DMS 273 (cell line): ENCODE measurements at regions not wholly inside any gene's neighbourhood (a gene's known extent, or its start where the extent isn't known, plus 50 kb on each side); places are given as distances from the start of the nearest gene placed in this dataset.
A peak's percentile ranks its signal among the peaks of the same experiment; 100 is the strongest.
"Not testable (repeated sequence)": the region's sequence is repeated elsewhere in the genome, so short reads cannot be mapped to it uniquely, and the experiment has no call there.

Experiments
- DNase-seq: peaks from one replicate; lab custom pipeline; 2025; ENCODE audit not compliant: unreplicated experiment; lab: John Stamatoyannopoulos, UW

DNA sequence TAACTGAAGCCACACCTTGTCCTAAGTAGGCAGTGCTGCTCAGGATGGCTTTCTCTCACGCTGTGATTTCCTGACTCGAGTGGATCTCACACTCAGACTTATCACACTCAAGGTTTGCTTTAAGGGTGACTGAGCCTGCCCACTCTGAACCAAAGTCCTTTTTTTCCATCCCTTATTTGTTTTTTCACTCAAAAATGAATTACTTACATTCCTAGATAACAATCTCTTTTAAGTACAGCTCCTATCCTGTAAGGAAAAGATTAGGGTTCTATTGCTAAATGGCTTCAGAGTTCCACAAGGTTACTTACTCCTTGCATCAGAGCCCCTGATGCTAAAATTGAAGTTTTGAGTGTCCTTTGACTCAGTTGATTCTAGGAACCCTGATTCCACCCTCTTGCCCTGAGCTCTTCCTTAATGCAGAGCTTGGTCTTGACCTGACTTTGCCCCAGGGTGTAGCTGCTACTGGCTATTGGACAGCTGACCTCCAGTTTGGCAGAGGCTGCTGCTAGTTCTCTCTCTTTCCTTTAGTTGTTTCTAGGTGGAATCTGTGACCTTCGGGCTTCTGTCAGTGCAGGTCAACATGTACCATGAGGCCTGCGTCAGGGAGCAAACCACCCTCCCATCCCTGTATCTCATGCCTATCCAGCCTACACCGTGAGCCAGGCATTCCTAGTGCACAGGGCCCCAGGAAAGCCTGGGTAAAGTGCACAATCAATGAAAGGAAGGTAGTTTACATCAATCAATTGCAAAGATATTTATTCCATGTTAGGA lies 80.1 kb upstream of the CD55 start:
- no peak for DNase-seq

DNA sequence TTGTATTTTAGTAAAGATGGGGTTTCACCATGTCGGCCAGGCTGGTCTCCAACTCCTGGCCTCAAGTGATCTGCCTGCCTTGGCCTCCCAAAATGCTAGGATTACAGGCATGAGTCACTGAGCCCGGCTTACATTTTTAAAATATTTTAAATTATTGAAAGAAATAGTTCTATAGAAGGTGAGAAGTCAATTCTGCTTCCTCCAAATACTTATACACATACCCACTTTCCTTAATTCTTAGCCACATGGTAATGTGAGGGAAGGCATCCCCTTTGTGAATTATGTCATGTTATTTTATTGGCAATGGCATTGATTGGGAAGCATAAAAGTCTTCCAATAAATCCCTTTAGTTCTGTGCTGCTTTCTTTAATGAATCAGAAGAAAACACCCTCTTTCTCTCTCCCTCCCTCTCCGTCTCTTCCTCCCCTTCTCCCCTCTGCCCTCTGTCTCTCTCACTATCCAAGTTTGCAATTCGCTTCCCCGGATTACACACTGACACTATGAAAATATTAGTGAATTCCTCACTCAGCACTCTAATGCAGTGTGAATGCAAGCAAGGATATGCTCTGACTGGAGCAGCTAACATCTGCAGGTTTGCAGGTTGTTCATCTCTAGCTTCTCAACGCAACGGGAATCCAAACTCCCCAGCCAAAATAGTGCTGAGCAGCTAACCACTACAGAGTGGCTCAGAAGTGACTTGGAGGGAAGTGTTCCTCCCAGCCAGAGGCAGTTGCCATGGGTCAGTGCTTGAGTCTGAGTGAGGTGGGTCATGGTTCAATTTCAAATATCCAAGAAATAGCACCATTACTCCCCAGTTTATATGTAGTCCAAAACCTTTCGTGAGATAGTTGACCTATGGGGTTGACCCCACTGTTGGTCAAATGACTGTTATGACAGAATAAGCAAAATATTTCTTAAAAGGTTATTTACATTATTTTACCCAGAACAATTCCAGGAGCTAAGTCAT lies 77.8 kb upstream of the CD55 start:
- DNase-seq: no peak

DNA sequence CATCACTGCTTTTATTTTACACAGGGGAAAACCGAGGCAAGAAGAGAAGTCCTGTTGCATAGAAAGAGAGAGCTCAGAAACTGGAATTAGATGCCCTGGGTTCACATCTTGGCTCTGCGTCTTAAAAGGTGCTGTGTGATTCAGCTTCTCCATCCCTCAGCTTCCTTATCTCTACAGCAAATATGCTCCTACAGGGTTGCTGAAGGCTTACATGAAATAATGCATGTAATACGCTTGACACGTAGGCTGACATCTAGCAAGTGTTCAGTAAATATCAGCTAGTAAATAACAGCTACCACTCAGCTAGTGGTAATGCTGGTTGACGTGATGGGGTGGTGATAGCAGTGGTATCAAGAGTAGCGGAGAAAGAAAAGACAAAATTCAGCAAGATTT lies 77.1 kb upstream of the CD55 start:
- DNase-seq: no peak

DNA sequence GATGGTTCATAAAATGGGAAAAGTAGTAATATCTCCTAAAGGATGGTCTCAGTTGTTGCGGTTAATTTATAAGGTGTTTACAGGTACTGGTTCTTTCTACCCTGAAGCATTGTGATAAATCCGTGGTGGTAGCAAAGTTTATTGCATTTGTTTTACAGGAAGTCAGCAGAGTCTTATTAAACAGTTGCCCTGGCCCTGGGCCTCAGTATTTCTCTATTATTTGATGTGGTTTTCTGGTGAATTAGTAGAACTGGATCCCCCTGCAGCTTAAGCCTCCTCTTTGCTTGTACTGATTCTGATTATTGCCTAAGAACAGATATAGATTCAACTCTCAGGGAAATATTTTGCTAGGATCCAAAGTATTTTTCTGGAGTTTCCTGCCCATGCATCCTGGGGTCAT lies 76.4 kb upstream of the CD55 start:
- DNase-seq: no peak

- DNase-seq: no peak
These were observed 72.8 kb upstream of the CD55 start for GRCh38 chr1:207248544-207249198.

DNA sequence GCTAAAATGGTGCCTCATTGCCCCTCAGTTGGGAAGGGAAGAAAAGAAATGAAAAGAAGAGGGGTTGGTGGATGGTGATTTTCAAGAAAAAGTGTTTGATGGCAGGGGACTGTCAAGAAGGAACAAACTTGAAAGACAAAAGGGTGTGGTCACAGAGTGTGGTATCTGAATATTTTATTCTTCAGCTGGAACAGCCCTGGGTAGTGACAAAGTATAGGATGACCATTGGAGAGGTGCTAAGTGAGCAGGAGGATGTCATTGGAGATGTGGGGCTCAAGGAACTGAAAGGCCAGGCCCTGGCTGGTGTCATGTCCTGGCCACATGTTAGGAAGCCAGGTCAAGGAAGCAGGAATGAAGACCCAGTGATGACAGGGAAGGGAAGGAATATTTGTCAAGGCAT lies 71.0 kb upstream of the CD55 start:
- no peak for DNase-seq

GRCh38 chr1:207251066-207251465 lies 70.4 kb upstream of the CD55 start:
- DNase-seq: no peak

- no peak for DNase-seq
These were observed 64.6 kb upstream of the CD55 start for GRCh38 chr1:207256869-207257268.

DNA sequence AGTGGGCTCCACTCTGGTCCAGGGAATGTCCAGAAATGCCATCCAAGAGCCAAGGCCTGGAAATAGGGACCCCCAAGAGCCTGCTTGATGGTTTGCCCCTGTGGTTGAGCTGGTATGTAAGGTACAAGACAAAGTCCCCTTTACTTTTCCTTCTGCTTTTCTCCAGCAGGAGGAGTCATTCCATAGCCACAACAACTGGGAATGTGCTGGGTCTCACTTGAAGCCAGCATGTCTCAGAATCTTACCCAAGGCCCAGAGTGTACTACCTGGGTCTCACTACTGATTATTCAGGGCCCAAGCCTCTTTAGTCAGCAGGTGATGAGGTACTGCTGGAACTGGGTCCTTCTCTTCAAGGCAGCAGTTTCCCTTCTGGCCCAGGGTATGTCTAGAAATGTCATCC lies 62.1 kb upstream of the CD55 start:
- peak; percentile 14 for DNase-seq

DNA sequence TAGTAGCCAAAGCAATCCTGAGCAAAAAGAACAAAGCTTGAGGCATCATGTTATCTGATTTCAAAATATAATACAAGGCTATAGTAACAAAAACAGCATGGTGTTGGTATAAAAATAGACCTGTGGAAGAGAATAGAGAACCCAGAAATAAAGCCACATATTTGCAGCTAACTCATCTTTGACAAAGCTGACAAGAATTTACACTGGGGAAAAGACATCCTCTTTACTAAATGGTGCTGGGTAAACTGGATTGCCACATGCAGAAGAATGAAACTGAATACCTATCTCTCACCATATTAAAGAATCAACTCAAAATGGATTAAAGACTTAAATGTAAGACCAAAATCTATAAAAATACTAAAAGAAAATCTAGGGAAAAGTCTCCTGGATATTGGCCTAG lies 59.5 kb upstream of the CD55 start:
- DNase-seq: no peak

DNA sequence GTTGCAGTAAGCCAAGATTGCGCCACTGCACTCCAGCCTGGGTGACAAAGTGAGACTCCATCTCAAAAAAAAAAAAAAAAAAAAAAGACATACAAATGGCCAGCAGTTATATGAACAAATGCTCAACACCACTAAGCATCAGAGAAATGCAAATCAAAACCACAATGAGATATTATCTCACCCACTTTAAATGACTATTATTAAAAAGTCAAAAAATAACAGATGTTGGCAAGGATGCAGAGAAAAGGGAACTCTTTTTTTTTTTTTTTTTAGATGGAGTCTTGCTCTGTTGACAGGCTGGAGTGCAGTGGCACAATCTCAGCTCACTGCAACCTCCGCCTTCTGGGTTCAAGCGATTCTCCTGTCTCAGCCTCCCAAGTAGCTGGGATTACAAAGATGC lies 58.6 kb upstream of the CD55 start:
- DNase-seq: not testable (repeated sequence)

DNA sequence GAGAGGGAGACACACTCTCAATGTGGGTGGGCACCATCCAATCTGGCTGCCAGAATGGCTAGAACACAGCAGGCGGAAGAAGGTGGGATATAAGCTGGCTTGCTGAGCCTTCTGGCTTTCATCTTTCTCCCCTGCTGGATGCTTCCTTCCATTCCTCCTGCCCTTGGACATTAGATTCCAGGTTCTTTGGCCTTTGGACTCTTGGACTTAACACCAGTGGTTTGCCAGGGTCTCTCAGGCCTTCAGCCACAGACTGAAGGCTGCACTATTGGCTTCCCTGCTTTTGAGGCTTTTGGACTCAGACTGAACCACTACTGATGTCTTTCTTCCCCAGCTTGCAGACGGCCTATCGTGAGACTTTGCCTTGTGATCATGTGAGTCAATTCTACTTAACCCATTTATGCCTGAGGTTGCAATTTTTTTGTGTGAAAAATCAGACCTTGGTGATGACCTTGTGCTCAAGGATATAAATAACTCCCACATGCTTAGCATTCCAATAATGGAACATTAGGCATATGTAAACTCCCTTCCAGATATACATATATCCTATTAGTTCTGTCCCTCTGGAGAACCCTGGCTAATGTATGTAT lies 56.7 kb upstream of the CD55 start:
- no peak for DNase-seq

GRCh38 chr1:207268337-207268736 lies 53.1 kb upstream of the CD55 start:
- no peak for DNase-seq

DNA sequence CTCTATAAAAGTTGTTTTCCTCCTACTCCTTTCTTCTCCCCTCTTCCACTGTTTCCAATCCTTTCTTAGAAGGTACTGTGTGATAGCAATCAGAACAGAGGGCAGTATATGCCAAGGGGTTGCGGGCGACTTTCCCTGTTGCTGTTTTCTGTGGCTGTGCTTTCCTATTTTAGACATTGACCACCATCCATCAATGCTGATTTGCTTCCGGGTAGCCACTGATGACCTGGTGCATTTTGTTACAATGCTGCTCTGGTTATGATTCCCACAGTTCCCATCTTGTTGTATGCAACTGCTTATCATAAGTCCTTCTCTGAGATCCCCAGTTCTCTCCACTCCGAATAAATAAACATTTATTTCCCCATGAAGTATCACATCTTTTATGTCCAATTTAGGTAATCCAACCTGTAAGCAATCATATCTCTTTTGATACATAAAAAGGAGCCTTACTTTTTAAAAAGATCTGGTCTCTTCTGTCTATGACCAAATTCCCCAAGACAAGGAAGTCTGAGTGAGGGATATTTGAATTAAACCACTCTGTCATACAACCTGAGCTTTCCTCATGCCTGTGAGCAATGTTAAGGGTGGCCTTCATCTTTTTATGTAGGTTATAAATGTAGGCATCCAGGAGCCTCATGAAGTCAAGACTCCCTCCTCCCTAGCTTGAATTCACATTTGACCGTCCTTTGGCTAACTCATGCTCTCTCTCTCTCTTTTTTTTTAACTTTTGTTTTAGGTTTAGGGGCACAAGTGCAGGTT lies 52.5 kb upstream of the CD55 start:
- no peak for DNase-seq
